ENCODE measurements at regions not wholly inside any gene's neighbourhood (a gene's known extent, or its start where the extent isn't known, plus 50 kb on each side); places are given as distances from the start of the nearest gene placed in this dataset.

GRCh38 chr1:67948151-67949080, 102.0 kb downstream of the DIRAS3 start:
- peak; percentile 86 for DNase-seq (ENCODE audit: low read depth)

- DNase-seq (ENCODE audit: low read depth): no peak
These were observed 103.3 kb downstream of the DIRAS3 start for GRCh38 chr1:67947114-67947513.

GRCh38 chr1:67945733-67946374, 104.6 kb downstream of the DIRAS3 start:
- no peak for DNase-seq (ENCODE audit: low read depth)

GRCh38 chr1:67942274-67942673, 108.2 kb downstream of the DIRAS3 start:
- DNase-seq (ENCODE audit: low read depth): peak; percentile 67

GRCh38 chr1:67941746-67942145, 108.5 kb upstream of the GNG12 start:
- peak; percentile 48 for DNase-seq (ENCODE audit: low read depth)

GRCh38 chr1:67941155-67941554, 107.9 kb upstream of the GNG12 start:
- DNase-seq (ENCODE audit: low read depth): no peak

GRCh38 chr1:67939942-67940341, 106.7 kb upstream of the GNG12 start:
- DNase-seq (ENCODE audit: low read depth): no peak

GRCh38 chr1:67939186-67939743, 106.0 kb upstream of the GNG12 start:
- DNase-seq (ENCODE audit: low read depth): no peak

- peak; percentile 69 for DNase-seq (ENCODE audit: low read depth)
These were observed 104.4 kb upstream of the GNG12 start for GRCh38 chr1:67937651-67938050.

- no peak for DNase-seq (ENCODE audit: low read depth)
These were observed 103.7 kb upstream of the GNG12 start for GRCh38 chr1:67937010-67937409.

GRCh38 chr1:67935560-67935959, 102.3 kb upstream of the GNG12 start:
- no peak for DNase-seq (ENCODE audit: low read depth)

- DNase-seq (ENCODE audit: low read depth): no peak
These were observed 97.9 kb upstream of the GNG12 start for GRCh38 chr1:67931198-67931597.

- DNase-seq (ENCODE audit: low read depth): no peak
These were observed 89.8 kb upstream of the GNG12 start for GRCh38 chr1:67923074-67923473.

- DNase-seq (ENCODE audit: low read depth): peak; percentile 89
These were observed 88.6 kb upstream of the GNG12 start for GRCh38 chr1:67921725-67922489.

- no peak for DNase-seq (ENCODE audit: low read depth)
These were observed 86.2 kb upstream of the GNG12 start for GRCh38 chr1:67919274-67920072.

- DNase-seq (ENCODE audit: low read depth): no peak
These were observed 84.8 kb upstream of the GNG12 start for GRCh38 chr1:67918067-67918466.

- no peak for DNase-seq (ENCODE audit: low read depth)
These were observed 83.7 kb upstream of the GNG12 start for GRCh38 chr1:67917006-67917405.

GRCh38 chr1:67916140-67916886, 83.0 kb upstream of the GNG12 start:
- DNase-seq (ENCODE audit: low read depth): no peak

- DNase-seq (ENCODE audit: low read depth): no peak
These were observed 76.5 kb upstream of the GNG12 start for GRCh38 chr1:67909776-67910175.

- DNase-seq (ENCODE audit: low read depth): peak; percentile 45
These were observed 75.1 kb upstream of the GNG12 start for GRCh38 chr1:67908250-67908936.
